SK-N-SH treated with all-trans-retinoic acid at 6 μM for 48 hours (cell line): ENCODE measurements at regions not wholly inside any gene's neighbourhood (a gene's known extent, or its start where the extent isn't known, plus 50 kb on each side); places are given as distances from the start of the nearest gene placed in this dataset.
"Not testable (repeated sequence)": the region's sequence is repeated elsewhere in the genome, so short reads cannot be mapped to it uniquely, and the experiment has no call there.

Experiments
- ATAC-seq: fragments of 200-7000 bp; cut with Tn5 transposase; 3 replicates; pipeline ENCODE4 v1.9.1; 2020; ENCODE audit warnings: mild to moderate bottlenecking, moderate library complexity
- ARNTL ChIP-seq: fragments of 450-650 bp; formaldehyde crosslinking; IDR thresholded peaks from 2 replicates; pipeline ENCODE4 v1.5.0; 2020; ENCODE audit warnings: low read depth, mild to moderate bottlenecking, moderate library complexity, borderline replicate concordance
- BACH2 ChIP-seq: fragments of 250-450 bp; sonication (Bioruptor Pico); IDR thresholded peaks from 2 replicates; pipeline ENCODE4 v1.9.0; 2021; ENCODE audit warnings: mild to moderate bottlenecking, borderline replicate concordance
- CSDC2 ChIP-seq: fragments of 250-450 bp; sonication (Bioruptor Pico); IDR thresholded peaks from 2 replicates; pipeline ENCODE4 v1.5.0; 2020; ENCODE audit warnings: mild to moderate bottlenecking, moderate library complexity
- CSRNP3 ChIP-seq: fragments of 250-450 bp; sonication (Bioruptor Pico); IDR thresholded peaks from 2 replicates; pipeline ENCODE4 v1.5.1; 2021; ENCODE audit warnings: mild to moderate bottlenecking, moderate library complexity
- ESRRG ChIP-seq: fragments of 250-450 bp; sonication (Bioruptor Pico); IDR thresholded peaks from 2 replicates; pipeline ENCODE4 v1.6.1; 2021; ENCODE audit warnings: mild to moderate bottlenecking
- OSR1 ChIP-seq: fragments of 250-450 bp; sonication (Bioruptor Pico); IDR thresholded peaks from 2 replicates; pipeline ENCODE4 v1.8.0; 2022; ENCODE audit warnings: moderate library complexity, mild to moderate bottlenecking, inconsistent platforms
- POU6F1 ChIP-seq: fragments of 250-450 bp; sonication (Bioruptor Pico); IDR thresholded peaks from 2 replicates; pipeline ENCODE4 v1.8.0; 2021; ENCODE audit warnings: low read depth, mild to moderate bottlenecking, moderate library complexity, borderline replicate concordance
- PPARA ChIP-seq: fragments of 250-450 bp; sonication (Bioruptor Pico); IDR thresholded peaks from 2 replicates; pipeline ENCODE4 v1.5.0; 2020; ENCODE audit warnings: mild to moderate bottlenecking, borderline replicate concordance
- RARB ChIP-seq: fragments of 250-450 bp; sonication (Bioruptor Pico); IDR thresholded peaks from 2 replicates; pipeline ENCODE4 v1.8.0; 2021; ENCODE audit warnings: mild to moderate bottlenecking, moderate library complexity
- SNAI2 ChIP-seq: fragments of 250-450 bp; sonication (Bioruptor Pico); IDR thresholded peaks from 2 replicates; pipeline ENCODE4 v1.5.0; 2020; ENCODE audit warnings: mild to moderate bottlenecking, moderate library complexity
- TCF4 ChIP-seq: fragments of 250-450 bp; sonication (Bioruptor Pico); IDR thresholded peaks from 2 replicates; pipeline ENCODE4 v1.8.0; 2021; ENCODE audit warnings: mild to moderate bottlenecking, moderate library complexity, borderline replicate concordance
- TOX ChIP-seq: fragments of 250-450 bp; sonication (Bioruptor Pico); IDR thresholded peaks from 2 replicates; pipeline ENCODE4 v1.8.0; 2021; ENCODE audit warnings: mild to moderate bottlenecking, moderate library complexity, borderline replicate concordance
- ZC3H10 ChIP-seq: fragments of 250-450 bp; sonication (Bioruptor Pico); IDR thresholded peaks from 2 replicates; pipeline ENCODE4 v1.5.1; 2021; ENCODE audit warnings: mild to moderate bottlenecking, moderate library complexity
- ZFP3 ChIP-seq: fragments of 250-450 bp; sonication (Bioruptor Pico); IDR thresholded peaks from 2 replicates; pipeline ENCODE4 v1.5.0; 2020; ENCODE audit warnings: mild to moderate bottlenecking, moderate library complexity
- ZFP30 ChIP-seq: fragments of 450-650 bp; formaldehyde crosslinking; IDR thresholded peaks from 2 replicates; pipeline ENCODE4 v1.5.0; 2022; ENCODE audit warnings: mild to moderate bottlenecking, moderate library complexity
- ZNF565 ChIP-seq: fragments of 450-650 bp; formaldehyde crosslinking; conservative IDR thresholded peaks from 2 replicates; pipeline ENCODE4 v1.5.0; 2020; ENCODE audit warnings: low read depth, mild to moderate bottlenecking, moderate library complexity
- ZNF70 ChIP-seq: fragments of 450-650 bp; formaldehyde crosslinking; IDR thresholded peaks from 2 replicates; pipeline ENCODE4 v1.5.0; 2020; ENCODE audit warnings: mild to moderate bottlenecking, moderate library complexity
- ZNF8 ChIP-seq: fragments of 450-650 bp; formaldehyde crosslinking; IDR thresholded peaks from 2 replicates; pipeline ENCODE4 v1.5.0; 2020; ENCODE audit warnings: mild to moderate bottlenecking, moderate library complexity
- TF ChIP-seq, protein P1 (sequence below): fragments of 250-450 bp; sonication (Bioruptor Pico); IDR thresholded peaks from 2 replicates; pipeline ENCODE4 v1.5.0; 2020; ENCODE audit warnings: mild to moderate bottlenecking, moderate library complexity

DNA sequence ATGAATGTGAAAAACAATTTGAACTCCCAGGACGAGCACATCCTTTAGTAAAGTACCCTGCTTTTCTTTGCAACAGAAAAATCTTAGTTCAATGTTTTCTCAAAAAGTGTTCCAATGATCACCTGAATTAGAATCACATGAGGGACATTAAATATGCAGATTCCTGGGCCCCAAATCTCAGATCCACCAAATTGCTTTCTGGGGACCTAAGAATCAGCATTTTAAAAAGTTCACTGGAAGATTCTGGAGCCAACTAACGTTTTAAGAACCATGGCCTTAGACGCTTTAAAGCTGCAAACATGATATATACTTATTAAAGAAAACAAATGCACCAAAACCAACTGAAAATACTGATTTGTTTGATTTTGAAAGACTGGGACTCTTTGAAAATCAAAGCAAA lies 143.4 kb upstream of the TMEM168 start (continued):
- no peak for TF ChIP-seq ZNF8 (CRISPR knock-in tag)
- TF ChIP-seq CSRNP3 (CRISPR knock-in tag): no peak
- no peak for TF ChIP-seq RARB (CRISPR knock-in tag)
- TF ChIP-seq BACH2 (CRISPR knock-in tag): no peak
- no peak for TF ChIP-seq ZNF70 (CRISPR knock-in tag)

- TF ChIP-seq ZNF565 (CRISPR knock-in tag): no peak
- no peak for TF ChIP-seq ZNF70 (CRISPR knock-in tag)
- no peak for TF ChIP-seq ESRRG (CRISPR knock-in tag)
- TF ChIP-seq, protein P1, sequence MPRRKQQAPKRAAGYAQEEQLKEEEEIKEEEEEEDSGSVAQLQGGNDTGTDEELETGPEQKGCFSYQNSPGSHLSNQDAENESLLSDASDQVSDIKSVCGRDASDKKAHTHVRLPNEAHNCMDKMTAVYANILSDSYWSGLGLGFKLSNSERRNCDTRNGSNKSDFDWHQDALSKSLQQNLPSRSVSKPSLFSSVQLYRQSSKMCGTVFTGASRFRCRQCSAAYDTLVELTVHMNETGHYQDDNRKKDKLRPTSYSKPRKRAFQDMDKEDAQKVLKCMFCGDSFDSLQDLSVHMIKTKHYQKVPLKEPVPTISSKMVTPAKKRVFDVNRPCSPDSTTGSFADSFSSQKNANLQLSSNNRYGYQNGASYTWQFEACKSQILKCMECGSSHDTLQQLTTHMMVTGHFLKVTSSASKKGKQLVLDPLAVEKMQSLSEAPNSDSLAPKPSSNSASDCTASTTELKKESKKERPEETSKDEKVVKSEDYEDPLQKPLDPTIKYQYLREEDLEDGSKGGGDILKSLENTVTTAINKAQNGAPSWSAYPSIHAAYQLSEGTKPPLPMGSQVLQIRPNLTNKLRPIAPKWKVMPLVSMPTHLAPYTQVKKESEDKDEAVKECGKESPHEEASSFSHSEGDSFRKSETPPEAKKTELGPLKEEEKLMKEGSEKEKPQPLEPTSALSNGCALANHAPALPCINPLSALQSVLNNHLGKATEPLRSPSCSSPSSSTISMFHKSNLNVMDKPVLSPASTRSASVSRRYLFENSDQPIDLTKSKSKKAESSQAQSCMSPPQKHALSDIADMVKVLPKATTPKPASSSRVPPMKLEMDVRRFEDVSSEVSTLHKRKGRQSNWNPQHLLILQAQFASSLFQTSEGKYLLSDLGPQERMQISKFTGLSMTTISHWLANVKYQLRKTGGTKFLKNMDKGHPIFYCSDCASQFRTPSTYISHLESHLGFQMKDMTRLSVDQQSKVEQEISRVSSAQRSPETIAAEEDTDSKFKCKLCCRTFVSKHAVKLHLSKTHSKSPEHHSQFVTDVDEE: no peak
- TF ChIP-seq ARNTL (CRISPR knock-in tag): no peak
- TF ChIP-seq ZFP30 (CRISPR knock-in tag): no peak
- no peak for TF ChIP-seq TCF4 (CRISPR knock-in tag)
- no peak for TF ChIP-seq SNAI2
- TF ChIP-seq OSR1 (CRISPR knock-in tag): no peak
- TF ChIP-seq POU6F1 (CRISPR knock-in tag): no peak
- no peak for TF ChIP-seq PPARA (CRISPR knock-in tag)
- TF ChIP-seq RARB (CRISPR knock-in tag): no peak
- no peak for TF ChIP-seq ZNF8 (CRISPR knock-in tag)
- TF ChIP-seq ZFP3 (CRISPR knock-in tag): no peak
- no peak for TF ChIP-seq BACH2 (CRISPR knock-in tag)
- peak; percentile 51 for ATAC-seq
These were observed 140.6 kb upstream of the TMEM168 start for GRCh38 chr7:112930787-112931186.

DNA sequence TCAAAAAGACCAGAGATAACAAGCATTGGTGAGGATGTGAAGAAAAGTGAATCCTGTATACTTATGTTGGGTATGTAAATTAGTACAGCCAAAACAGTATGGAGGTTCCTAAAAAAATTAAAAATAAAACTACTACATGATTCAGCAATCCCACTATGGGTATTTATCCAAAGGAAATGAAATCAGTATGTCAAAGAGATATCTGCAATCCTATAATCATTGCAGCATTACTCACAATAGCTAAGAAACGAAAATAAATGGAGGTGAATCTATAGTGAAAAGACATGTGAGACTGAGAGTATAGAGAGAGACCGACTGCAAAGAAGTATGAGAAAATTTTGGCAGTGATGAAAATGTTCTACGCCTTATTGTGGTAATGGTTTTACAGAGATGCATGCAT lies 139.2 kb upstream of the TMEM168 start:
- TF ChIP-seq ZNF8 (CRISPR knock-in tag) (no peak), TOX (CRISPR knock-in tag) (no peak), TCF4 (CRISPR knock-in tag) (no peak), ARNTL (CRISPR knock-in tag) (no peak), CSRNP3 (CRISPR knock-in tag) (no peak)
- no peak for ATAC-seq

GRCh38 chr7:112926018-112926417 lies 135.8 kb upstream of the TMEM168 start:
- TF ChIP-seq ZFP3 (CRISPR knock-in tag) (no peak), ZNF565 (CRISPR knock-in tag) (no peak), ZNF8 (CRISPR knock-in tag) (no peak), ZFP30 (CRISPR knock-in tag) (no peak), ZC3H10 (CRISPR knock-in tag) (no peak), CSDC2 (CRISPR knock-in tag) (no peak), CSRNP3 (CRISPR knock-in tag) (no peak), ARNTL (CRISPR knock-in tag) (no peak), TOX (CRISPR knock-in tag) (no peak)
- TF ChIP-seq, protein P1: no peak
- no peak for ATAC-seq

GRCh38 chr7:112922546-112922945 lies 132.4 kb upstream of the TMEM168 start:
- not testable (repeated sequence) for ATAC-seq

DNA sequence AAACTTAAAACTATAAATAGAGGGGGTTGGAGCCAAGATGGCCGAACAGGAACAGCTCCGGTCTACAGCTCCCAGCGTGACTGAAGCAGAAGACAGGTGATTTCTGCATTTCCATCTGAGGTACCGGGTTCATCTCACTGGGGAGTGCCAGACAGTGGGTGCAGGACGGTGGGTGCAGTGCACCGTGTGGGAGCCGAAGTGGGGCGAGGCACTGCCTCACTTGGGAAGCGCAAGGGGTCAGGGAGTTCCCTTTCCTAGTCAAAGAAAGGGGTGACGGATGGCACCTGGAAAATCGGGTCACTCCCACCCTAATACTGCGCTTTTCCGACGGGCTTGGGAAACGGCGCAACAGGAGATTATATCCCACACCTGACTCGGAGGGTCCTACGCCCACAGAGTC lies 126.2 kb upstream of the TMEM168 start:
- not testable (repeated sequence) for ATAC-seq
